NCI-H748 treated with DMSO at 0.1 percent for 48 hours (cell line): ENCODE measurements at regions not wholly inside any gene's neighbourhood (a gene's known extent, or its start where the extent isn't known, plus 50 kb on each side); places are given as distances from the start of the nearest gene placed in this dataset.

Source experiments
- DNase-seq: peaks from one replicate; lab custom pipeline; 2025; lab: John Stamatoyannopoulos, UW

DNA sequence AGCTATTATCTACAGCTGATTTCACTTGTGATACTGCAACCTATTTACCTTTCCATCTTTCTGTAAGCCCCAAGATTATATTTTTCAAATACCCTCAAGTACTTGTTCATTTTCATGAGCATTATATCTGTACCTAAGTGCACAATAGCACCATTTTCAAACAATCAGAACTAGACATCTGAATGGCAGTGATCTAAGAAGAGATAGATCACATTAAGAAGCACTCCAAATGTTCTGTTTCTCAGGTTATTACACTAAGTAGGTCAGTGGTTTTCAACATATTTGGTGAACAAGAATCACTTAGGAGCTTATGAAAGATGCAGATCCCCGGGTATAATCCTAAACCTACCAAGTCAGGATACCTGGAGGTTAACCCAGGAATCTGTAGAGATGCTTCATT lies 872.7 kb downstream of the DCDC2C start:
- DNase-seq, result no peak

DNA sequence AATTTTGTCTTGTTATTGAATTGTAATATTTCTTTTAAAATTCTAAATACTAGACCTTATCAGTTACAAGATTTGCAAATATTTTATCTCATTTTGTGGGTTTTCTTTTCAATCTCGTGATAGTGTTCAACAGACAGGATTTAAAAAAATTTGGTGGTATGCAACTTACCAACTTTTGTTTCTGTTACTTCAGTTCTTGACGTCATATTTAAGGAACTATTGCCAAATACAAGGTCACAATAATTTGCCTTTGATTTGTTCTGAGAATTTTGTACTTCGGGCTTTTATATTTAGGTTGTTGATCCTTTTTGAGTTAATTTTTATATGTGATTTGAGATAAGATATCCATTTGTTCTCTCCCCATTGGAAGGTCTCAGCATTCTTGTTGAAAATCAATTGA lies 876.6 kb downstream of the DCDC2C start:
- no peak for DNase-seq

DNA sequence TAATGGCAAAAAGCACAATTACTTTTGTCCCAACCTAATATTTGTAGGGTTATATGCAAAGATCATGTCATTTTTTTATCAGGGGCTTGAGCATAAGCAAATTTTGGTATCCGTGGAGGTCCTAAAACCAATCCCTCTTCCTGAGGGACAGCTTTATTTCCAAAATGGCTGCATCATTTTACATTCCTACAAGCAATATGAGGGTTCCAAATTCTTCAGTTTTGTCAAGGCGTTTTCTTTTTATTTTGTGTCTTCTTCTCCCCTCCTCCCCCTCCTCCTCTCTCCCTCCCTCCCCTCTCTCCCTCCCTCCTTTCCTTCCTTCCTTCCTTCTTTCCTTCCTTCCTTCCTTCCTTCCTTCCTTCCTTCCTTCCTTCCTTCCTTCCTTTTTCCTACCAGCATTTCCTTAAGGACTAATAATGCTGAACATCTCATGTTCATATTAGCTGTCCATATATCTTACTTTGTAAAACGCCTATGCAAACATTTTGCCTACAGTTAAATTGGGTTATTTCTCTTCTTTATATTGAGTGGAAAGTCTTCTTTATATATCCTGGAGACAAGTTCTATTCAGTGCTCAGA lies 881.8 kb downstream of the DCDC2C start:
- no peak for DNase-seq

DNA sequence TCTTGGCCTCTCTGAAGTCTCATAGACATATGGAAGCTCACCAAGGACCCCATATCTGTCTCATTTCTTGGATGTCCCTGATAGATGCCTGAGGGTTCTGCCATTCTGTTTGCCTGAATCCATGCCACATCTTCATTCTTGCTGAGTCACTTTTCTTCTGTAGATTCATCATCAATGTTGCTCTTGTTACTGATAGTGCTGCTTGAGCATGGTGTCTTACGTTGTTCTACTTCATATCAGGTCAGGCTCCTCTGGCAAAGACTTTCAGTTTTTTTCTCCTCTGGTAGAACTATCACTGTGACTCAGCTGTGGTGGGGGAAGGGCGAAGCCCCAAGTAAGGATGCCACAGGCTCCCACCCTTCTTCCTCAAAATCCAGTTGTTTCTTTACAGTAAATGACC lies 885.2 kb downstream of the DCDC2C start:
- DNase-seq, result no peak

DNA sequence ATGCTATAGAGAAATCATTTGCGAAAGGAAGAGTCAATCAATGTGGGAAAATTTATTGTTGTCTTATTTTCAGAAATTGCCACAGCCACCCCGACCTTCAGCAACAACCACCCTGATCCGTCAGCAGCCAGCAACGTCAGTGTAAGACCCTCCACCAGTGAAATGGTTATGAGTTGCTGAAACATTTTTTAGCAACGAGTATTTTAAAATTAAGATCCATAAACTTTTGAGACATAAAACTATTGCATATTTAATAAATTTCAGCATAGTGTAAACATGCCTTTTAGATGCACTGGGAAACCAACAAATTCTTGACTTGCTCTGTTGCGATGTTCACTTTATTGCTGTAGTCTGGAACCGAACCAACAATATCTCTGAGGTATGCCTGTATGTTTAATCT lies 887.9 kb downstream of the DCDC2C start:
- DNase-seq, result no peak

DNA sequence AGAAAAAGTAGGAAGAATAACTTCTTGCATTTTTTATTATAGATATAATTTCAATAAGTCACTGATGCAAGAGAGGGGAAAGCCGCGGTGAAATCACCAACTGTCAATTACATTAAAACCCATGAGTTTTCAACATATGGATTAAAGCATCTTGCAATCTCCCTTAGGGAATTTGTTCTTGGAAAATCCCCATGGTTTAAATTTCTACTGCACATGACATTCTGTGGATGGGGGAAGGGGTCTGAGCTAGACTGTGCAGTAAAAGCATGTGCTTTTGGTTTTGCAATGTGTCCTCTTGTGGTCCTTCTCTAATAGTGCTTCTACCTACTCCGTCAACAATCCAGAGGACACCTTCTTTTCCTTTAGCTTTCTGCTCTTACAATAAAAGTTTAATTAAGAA lies 894.0 kb downstream of the DCDC2C start:
- DNase-seq, result no peak

DNA sequence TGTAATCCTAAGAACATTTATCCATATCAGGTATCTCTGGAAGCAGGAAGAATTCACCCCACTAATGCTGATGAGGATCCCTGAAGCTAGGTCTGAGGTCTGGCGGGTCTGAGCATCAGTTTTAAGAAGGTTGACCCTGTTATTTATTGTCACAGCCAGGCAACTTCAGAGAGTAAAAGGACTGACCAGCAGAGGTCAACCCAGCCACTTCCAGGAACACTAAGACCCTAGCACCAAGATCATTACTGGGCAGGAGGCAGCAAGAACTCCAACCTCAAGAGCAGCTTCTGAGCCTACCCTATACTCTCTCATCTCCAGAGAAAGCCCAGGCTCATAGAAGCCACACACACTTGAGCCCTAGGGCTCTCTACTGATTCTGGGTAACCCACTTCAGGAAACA lies 901.4 kb downstream of the DCDC2C start:
- DNase-seq, result no peak

DNA sequence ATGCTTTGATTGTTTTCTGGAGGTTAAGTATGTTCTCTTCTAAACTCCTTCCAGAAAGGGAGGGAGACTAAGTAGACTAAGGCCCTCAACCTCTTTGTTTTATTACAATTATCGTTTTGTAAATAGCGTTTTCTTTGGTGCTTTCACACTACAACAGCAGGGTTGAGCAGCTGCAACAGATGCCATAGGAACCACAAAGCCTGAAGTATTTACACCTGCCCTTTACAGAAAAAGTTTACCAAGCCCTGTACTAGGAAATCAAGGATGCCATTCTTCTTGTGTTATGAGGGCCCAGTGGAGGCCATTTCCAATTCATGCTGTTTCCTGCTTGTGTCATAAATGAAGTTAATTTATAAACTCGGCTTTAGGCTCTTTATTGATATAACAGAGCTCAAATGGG lies 914.8 kb downstream of the DCDC2C start:
- DNase-seq, result no peak

DNA sequence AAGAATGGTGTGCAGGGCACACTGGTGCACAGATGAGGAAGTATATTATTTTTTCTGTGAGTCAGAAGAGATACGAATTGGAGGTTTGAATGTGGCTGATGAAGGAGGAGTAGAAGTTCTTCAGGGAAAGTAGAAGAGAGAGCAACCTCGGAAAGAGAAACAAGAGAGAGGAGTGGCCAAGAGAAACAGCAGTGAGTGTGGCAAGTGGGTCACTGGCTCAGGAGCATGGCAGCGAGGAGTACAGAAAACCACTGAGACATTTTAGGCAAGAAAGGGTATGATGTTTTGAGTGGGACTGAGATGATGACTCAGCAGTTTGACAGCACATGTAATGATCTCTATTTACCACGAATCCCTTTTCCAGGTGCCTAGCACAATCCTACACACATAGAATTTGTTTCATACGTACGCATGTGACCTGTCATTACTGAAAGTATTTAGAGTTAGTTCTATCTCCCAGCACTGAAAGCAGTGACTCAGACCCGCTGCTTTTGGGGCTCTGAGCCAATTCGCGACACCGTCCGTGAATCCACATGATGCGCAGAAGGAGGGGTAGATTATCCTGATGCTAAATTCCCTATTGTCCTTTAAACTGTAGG lies 915.4 kb downstream of the DCDC2C start:
- DNase-seq, result no peak

DNA sequence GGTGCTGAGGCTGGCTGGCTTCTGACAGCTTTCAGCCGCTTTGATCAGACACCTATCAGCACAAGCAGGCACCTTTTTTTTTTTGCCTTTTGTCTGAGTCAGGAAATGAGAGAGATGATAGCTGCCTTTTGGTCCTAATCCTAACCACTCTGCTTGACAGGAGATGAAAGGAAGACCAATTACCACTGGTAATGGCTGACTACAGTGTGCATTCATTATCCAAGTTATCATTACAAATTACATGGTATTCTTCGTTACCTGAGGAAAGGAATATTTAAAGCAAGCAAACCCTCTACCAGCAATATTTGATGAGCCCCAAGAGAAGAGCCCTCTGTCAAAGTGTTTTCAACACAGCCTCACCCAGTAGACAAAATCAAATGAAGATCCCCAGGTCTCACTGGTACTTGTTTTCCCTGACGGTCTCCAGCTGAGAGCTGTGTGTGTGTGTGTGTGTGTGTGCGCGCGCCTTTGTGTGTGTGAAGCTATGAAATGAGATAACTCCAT lies 925.7 kb downstream of the DCDC2C start:
- DNase-seq, result peak; percentile 83

DNA sequence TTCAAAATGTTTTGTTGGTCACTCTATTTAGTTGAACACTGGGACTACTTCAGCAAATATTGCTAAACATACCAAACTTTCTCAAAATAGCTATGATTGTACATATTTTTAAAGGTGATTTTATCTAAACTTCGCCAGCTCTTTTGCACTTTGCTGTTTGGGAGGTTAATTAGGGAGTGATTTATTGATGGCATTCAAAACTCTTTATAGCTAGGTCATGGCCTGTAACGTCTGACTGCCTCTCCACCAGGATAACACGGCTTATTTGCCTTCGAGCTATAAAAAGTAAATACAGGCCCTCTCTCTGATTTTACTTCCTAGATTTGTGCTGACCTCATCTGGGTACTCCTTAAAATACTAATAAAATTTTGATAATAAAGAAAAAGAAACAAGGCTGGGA lies 931.9 kb downstream of the DCDC2C start:
- DNase-seq, result peak; percentile 53

DNA sequence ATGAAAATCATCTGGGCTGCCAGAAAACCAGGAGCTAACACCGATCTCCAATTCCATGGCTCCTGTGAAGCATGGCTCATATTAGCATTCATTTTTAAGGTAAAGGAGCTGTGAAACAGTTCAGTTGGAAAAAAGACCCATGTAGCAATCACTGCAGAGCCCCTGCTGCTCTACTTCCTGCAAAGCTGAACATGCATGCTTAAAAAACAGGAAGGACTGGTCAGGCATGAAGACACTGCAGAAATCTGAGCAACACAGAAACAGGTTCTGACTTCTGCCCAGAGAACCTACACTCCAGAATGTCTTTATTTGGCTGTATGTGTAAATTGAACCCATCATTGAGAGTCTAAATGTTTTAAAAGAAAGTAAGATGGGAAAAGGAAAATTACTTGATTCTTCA lies 950.6 kb downstream of the DCDC2C start:
- no peak for DNase-seq

DNA sequence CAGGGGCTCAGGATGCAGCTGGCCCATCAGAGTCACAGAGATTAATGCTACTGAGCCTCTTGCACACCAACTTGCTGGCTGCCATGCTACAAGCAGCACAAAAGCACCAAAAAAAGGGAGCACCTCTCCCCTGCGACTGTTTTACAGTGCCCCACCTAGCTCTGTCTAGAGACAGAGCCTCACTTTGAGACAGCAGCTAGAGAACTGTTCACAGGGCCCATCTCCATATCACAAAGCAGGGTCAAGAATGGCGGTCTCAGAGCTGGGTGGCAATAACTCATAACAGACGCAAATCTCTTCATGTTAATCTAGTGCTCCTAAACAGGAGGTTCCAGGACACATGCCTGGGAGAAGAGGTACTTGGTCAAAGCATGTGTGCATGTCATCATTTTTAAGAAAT lies 953.0 kb downstream of the DCDC2C start:
- no peak for DNase-seq

DNA sequence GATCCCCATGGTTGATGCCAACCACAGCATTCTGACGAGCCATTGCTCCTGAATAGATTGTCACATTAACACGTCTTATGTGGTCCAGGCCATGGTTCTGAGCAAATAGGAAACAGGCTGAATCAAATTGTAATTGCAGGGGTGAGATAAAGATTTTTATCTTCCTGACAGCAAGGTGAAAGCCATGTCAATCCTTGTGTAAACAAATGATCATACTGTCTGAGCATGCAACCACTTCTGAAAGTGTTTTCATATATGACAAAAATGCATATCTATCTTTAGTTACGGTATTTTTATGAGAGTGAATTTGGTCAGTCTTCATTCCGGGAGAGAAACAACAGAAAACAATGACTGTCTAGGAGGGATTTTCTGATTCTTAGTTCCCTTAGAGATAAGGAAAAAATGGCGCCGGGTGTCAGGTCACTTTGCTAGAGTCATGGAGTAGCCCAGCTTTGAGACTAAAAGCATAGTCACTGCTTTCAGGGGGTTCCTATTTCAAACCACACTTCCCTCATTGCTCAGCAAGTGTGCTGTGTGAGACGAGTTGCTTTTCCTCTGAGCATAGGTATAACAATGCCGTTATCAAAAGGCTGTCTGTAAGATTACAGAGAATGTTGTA lies 958.9 kb downstream of the DCDC2C start:
- DNase-seq, result no peak

DNA sequence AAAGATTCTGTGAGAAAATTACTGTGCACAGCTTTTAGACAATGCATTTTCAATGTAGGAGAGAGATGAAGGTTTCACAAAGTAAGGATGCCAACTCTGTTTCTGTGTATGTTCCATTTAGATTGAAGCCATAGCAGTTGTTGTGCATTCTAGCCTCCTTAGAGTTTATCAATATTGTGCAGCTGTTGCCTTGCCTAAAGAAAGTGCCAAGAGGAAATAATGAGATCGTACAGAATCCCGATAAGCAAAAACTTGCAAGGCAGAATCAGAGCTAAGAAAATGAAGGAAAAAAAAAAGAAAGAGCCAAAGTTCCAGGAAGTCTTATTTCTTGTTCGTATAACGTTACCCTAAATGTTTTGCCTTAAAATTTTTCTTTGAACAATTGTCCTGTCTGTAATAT lies 965.0 kb downstream of the DCDC2C start:
- DNase-seq, result no peak

DNA sequence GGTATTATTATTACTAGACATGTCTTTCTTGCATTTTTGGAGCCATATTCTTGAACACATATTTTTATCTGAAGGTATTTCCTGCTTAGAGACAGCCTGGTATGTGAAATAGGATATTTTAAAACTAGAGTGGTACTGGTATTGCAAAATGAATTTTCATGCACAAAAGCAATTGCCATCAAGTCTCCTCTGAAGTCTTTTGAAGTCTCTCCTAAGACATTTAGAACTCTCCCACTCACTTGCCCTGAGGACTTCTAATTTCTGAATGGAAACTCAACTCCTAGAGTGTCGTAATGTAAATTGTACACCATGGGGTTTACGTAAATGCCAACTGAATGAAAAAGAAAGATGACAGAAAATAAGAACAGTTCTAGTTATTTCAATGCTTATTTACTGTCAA lies 967.0 kb downstream of the DCDC2C start:
- DNase-seq, result no peak

DNA sequence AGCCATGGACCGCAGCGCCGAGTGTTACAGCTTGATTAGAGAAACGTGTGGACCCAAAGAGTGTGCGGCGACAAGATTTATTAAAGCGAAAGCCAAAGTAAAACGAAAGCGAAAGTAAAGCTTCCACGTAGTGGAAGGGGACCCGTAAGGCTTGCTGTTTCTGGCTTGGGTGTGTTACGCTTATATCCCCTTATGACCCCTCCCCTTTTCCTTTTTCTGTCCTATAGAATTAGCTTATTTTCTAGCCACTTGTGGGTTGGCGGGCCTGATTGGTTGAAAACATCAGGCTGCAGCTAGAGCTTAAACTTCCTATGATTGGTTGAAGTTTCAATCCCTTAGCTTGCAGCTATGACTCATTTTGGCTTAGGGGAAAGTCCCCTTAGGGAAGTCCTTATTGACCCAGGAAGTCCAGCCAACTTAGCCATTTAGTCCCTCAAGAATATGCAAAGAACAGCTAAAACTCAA lies 969.7 kb downstream of the DCDC2C start:
- peak; percentile 89 for DNase-seq

DNA sequence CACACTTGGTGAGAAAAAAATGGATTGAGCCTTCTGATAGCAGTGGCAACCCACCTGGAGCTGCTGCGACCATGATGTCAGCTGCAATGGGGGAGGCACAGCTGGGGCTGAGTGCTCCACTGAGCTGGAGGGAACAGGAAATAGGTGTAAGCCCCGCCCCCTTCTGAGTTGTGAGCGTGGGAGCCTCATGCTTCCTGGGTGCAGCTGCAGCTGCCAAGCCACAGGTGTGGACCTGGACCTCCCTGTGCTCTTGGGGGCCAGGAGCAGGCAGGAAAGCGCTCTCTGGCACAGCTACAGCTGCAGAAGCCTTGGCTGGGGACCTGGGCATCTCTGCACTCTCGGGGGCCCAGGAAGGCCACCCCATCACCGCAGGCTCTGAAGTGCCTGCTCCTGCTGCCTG lies 970.6 kb downstream of the DCDC2C start:
- no peak for DNase-seq

DNA sequence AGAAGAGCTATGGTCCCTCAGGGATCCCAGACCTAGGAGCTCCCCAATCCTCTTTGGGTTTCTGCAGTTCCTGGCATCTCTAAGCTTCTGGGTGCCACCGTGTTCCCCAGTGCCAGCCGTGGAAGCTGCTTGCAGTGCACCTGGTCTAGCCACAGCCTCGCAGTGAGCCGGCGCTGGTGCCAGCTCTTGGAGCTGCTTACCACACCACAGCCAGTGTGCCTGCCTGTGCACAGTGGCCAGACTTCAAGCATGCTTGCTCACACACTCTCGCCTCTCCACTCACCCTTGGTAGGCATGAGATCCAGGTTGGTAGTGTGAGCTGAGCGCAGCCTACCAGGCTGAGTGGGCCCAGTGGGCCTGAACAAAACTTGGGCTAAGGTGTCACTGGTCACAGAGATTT lies 971.9 kb downstream of the DCDC2C start:
- DNase-seq, result no peak

DNA sequence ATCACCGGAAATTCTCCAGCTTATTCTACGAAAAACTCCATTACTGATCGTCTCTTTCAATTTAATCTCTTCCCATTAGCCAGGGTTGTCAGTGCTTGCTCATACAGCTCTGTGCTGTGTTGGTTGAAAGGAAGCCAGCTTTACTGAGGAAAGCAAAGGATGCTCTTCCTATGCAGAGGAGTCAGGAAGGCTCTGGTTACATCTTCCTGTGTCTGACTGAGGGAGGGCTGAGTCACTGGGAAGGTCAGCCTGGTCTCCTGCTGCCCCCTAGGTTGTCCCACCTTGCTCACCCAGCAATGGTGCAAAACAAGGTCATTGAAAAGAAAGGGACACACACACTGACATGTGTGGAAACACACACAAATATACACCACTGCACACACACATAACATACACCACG lies 975.6 kb downstream of the DCDC2C start:
- DNase-seq, result no peak

DNA sequence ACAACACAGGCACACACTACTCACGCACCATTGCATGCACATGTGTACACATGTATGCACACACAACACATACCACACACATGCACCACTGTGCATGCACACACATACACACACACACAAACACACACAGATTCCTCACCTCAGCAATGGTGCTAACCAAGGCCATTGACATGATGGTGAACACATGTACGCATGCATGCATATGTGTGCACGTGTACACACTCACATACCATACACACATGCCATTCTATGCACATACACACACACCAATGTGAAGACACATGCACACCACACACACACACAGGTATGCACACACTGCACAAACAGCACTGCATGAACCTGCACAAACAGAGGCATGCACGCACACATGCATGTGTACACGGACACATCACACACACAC lies 976.0 kb downstream of the DCDC2C start:
- DNase-seq, result no peak

DNA sequence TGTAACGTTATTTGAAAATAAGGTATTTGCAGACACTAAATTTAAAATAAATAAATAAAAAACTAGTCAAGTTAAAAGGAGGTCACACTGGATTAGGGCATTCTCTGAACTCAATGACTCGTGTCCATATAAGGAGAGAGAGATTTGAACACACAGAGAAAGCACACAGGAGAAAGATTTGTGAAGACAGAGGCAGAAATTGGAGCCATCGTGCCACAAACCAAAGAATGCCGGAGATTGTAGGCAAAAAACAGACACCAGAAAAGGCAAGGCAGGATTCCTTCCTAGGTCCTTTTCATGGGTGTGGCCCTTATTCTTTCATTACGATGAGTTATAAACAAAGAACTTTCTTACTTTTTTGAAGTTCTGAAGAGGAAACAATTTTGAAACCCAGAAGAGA lies 981.5 kb downstream of the DCDC2C start:
- no peak for DNase-seq

DNA sequence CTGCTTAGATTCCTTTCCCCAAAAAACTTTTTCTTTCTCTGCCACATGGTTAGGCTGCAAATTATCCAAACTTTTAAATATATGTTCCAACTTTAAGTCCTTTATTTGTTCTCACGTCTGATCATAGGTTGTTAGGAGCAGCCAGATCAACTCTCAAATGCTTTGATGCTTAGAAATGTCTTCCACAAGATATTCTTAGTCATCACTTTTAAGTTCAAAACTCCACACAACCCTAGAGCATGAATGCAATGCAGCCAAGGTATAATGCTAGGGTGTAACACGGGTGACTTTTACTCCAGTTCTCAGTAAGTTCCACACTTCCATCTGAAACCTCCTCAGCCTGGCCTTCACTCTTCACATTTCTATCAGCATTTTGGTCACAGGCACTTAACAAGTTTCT lies 987.5 kb downstream of the DCDC2C start:
- DNase-seq, result no peak

DNA sequence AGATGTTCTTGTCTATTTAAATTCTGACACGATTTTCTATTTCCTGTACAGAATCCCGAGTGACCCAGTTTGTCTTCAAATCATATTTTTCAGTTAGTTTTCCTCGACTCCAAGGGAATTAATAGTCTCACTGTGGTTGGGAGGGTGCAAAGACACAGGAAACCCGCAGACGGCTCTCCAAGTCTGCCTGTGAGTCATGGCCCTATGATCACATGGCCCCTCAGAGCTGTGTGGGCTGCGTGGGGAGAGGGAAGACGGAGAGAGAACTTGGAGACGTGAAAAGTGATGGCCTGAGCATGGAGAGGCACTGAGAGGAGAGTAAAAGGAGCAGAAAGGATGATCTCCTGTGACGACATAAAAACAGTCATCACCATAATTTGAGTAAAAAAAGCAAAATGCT lies 989.9 kb downstream of the DCDC2C start:
- no peak for DNase-seq
